ENCODE measurements at regions not wholly inside any gene's neighbourhood (a gene's known extent, or its start where the extent isn't known, plus 50 kb on each side); places are given as distances from the start of the nearest gene placed in this dataset.

- in situ Hi-C loops (cut with HindIII; ENCODE audit: low sequenced_read_pairs): no loop called here
Measured at GRCh38 chr5:107099506-107099905, 571.2 kb downstream of the EFNA5 start.

DNA sequence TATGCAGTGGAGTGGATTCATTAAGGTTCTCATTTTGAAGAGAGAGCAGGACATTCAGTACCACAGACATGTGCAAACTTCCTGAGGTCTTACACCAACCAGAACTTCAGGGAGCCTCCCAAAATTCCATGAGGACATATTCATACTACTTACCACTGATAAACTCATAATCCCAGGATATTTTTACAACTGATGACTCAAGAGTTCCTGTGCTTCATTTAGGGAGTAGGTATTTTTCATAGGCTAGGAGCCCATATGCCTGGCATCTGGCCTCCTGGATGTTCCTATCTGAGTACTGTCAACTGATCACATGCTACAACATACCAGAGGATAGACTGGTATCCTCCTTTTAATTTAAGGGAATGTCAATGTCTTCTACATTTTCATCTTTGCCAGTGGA lies 578.0 kb downstream of the EFNA5 start:
- in situ Hi-C loops (cut with HindIII; ENCODE audit: low sequenced_read_pairs): no loop called here

DNA sequence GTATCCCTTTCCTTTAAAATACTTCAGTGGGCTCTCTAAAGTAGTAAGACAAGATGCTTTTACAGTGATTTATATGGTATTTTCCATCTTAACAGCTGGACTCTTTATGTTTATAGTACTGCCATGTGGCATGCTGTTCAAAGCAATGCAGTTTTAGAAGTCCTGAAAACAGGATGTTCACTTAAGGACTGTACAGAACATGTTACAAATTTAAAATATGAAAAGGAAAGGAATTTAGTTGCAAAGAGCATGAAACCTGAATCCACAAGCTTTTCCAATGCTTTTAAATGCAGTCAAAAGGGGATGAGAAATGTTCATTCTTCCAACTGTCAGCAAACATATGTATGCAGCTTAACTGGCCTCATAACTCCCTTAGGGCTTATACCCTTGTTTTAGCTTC lies 580.2 kb downstream of the EFNA5 start:
- in situ Hi-C loops (cut with HindIII; ENCODE audit: low sequenced_read_pairs): no loop called here

DNA sequence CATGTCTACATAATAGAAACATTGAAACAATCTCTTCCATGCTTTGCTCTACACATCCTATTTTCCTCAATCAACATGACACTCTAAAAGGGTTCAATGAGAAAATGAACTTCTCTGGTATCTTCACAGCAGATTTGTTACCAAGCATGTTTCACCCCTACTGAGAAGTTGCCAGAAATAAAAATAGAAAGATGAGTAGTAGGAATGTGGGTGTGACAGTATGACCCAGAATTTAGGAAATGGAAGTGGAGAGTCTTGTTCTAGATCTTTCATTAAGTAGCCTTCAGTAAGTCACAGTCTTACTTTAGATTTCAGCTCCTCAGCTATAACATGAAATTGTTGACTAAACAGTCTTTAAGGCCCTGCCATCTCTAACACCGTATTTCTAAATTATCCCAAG lies 581.8 kb downstream of the EFNA5 start:
- in situ Hi-C loops (cut with HindIII; ENCODE audit: low sequenced_read_pairs): no loop called here

DNA sequence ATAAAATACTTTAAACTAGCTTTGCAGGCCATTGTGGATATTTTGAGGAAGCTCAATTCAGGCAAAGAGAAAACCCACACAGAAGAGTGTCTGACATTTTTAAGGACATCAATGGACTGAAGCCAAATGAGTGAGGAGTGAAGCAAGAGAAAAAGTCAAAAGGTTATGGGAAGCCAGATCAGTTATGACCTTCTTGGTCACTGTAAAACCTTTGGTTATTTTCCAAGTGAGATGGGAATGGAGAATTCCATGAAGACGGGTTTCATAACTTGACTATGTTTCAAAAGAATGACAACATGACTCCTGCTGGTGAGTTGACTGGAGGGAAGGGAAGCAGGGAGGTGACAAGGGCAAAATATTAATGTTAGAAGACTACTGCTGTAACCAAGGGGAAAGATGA lies 585.2 kb downstream of the EFNA5 start:
- in situ Hi-C loops (cut with HindIII; ENCODE audit: low sequenced_read_pairs): no loop called here

GRCh38 chr5:107074996-107075395 lies 595.7 kb downstream of the EFNA5 start:
- in situ Hi-C loops (cut with HindIII; ENCODE audit: low sequenced_read_pairs): no loop called here

- in situ Hi-C loops (cut with HindIII; ENCODE audit: low sequenced_read_pairs): no loop called here
Measured at GRCh38 chr5:107072967-107073366, 597.8 kb downstream of the EFNA5 start.

GRCh38 chr5:107072440-107072839 lies 598.3 kb downstream of the EFNA5 start:
- in situ Hi-C loops (cut with HindIII; ENCODE audit: low sequenced_read_pairs): no loop called here

GRCh38 chr5:107068782-107069181 lies 602.0 kb downstream of the EFNA5 start:
- in situ Hi-C loops (cut with HindIII; ENCODE audit: low sequenced_read_pairs): no loop called here

DNA sequence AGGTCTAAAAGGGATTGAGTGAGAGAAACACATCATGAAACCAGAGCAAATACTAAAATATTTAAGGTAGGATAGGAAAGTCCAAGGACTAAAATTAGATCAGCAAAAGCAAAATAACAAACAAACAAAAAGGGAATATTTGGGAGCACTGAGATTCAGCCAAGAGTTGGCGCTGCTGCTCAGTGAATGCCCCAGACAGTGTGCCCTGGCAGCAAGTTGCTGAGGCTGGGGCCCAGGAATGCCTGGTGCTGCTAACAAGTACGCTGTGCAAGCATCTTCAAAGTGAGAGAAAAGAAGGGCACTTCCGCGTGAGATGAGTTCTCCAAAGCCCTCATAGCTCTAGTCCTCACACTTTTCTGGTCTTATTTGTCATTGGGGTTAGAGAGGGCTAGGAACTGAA lies 603.3 kb downstream of the EFNA5 start:
- in situ Hi-C loops (cut with HindIII; ENCODE audit: low sequenced_read_pairs): no loop called here

DNA sequence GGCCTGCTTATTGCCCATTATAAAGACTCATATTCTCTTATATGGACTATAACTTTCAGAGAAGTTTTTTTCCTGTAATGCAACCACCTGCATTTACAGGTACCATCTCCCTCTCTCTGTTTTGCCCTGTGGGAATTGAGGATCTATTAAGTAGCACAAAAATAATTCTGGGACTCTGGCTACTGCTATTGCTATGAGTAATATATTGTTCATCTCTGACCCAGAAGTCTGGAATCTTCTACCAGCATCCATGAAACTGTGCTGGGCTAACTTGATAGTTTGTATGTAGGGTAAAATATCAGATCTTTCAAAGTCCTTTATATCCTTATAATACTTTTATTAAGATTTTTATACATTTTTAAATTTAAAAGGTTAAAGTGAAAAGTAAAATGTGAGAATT lies 607.2 kb downstream of the EFNA5 start:
- in situ Hi-C loops (cut with HindIII; ENCODE audit: low sequenced_read_pairs): no loop called here

DNA sequence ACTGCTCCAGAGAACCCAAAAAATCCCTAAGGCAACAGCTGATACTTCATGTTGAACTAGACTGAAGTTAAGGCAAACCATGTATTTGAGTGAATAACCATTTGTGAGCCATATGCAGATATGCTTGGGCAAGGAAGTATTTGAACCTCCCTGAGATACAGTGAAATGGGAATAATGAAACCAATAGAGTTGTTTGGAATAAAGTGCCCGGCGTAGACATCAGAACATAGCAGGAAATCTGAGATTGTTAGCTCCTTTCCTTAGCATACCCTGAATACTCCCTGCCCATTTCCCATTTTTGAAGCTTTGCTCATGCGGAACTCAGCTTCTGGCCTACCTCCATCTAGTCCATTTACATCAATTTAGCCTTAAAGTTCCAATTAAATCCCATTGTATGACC lies 611.9 kb downstream of the EFNA5 start:
- in situ Hi-C loops (cut with HindIII; ENCODE audit: low sequenced_read_pairs): no loop called here

- in situ Hi-C loops (cut with HindIII; ENCODE audit: low sequenced_read_pairs): no loop called here
Measured at GRCh38 chr5:107058235-107058634, 612.5 kb downstream of the EFNA5 start.

- in situ Hi-C loops (cut with HindIII; ENCODE audit: low sequenced_read_pairs): no loop called here
Measured at GRCh38 chr5:107056278-107056677, 614.5 kb downstream of the EFNA5 start.

DNA sequence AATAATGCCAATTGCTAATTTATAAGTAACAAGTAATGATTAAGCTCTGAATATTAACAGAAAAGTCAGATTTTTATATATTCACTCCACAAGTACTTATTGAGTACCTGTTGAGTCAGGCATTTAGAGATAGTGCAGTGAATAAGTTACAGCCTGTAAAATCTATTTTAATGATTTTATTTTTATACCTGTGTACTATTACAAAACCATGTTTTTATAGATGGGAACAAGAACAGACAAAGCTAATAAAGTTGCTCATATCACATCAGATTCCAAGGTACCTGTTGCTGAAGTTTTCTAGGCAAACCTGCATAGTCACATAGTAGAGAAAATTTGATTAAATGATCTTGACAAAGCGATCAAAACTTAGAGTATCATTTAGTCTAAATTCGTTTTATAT lies 623.7 kb downstream of the EFNA5 start:
- in situ Hi-C loops (cut with HindIII; ENCODE audit: low sequenced_read_pairs): no loop called here

GRCh38 chr5:107043665-107044064 lies 627.1 kb downstream of the EFNA5 start:
- in situ Hi-C loops (cut with HindIII; ENCODE audit: low sequenced_read_pairs): no loop called here

DNA sequence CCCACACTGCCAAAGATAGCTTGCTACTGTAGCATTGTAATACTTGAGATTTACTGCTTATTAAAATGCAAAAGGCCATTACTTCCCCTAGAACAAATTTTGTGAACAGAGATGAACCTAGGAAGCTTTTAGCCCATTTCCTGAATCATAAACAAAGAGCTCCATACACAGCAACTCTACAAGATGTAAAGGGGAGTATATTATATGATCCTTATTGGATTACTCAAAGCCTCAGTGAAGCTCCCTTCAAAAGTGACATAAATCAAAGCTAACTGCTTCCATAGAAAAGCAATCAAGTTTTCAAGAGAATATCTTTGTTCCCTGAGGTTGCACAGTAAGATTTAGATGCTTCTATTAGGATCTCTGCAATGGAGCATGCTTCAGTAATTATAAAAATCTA lies 629.8 kb downstream of the EFNA5 start:
- in situ Hi-C loops (cut with HindIII; ENCODE audit: low sequenced_read_pairs): no loop called here

DNA sequence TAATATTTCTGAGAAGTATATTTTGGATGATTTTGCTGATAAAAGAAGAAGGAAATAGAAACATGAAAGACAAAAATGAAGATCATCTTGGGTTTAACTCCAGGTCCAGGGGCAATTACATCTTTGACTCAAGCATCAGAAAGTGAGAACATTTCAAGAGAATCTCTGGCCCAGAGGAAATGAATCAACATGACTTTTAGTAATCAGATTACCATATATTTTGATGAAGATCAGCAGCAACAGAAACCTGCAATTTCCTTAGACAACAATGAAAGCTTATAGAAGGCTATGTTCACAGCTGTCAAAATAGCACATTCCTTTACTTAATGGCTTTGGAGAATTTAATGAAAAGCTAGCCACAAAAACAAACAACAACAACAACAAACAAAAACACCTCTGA lies 638.1 kb downstream of the EFNA5 start:
- in situ Hi-C loops (cut with HindIII; ENCODE audit: low sequenced_read_pairs): no loop called here

GRCh38 chr5:107028938-107029337 lies 641.8 kb downstream of the EFNA5 start:
- in situ Hi-C loops (cut with HindIII; ENCODE audit: low sequenced_read_pairs): no loop called here

DNA sequence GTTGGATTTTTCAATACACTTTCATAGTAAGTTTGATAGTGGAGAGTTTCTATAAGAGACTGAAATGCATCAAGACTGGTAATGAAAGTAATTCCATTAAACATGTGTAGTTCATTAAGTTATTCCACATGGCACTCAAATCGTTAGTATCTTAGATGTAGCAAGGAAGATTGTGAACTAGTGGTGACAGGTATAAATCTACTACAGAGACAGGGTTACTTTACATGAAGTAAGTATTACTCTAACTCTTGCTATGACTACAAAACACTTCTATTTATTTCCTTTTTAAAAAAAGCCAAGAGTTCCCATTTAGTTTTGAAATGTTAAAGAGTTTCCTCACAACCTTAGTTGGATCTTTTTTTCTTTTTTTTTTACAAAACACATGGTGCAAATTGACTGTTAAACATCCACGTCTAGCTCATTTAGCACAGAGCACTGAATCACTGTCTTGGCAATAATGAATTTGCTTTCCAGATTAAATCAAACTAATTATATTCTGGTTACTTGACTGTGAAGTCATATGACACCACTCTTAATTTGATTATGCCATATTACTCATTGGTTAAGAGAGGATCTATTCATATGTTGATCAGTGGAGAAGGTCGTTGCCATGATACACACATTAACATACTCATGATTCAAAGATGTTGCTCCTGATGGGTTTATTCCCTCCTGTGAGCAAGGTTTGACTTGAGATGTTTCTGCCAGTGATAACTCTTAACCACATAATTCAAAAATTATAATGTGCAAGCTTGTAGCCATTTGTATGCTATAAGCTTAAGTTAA lies 644.8 kb downstream of the EFNA5 start:
- in situ Hi-C loops (cut with HindIII; ENCODE audit: low sequenced_read_pairs): no loop called here

GRCh38 chr5:107023732-107024131 lies 647.0 kb downstream of the EFNA5 start:
- in situ Hi-C loops (cut with HindIII; ENCODE audit: low sequenced_read_pairs): no loop called here

- in situ Hi-C loops (cut with HindIII; ENCODE audit: low sequenced_read_pairs): no loop called here
Measured at GRCh38 chr5:107021575-107021974, 649.2 kb downstream of the EFNA5 start.

- in situ Hi-C loops (cut with HindIII; ENCODE audit: low sequenced_read_pairs): no loop called here
Measured at GRCh38 chr5:107020626-107021025, 650.1 kb downstream of the EFNA5 start.

All from endothelial cell of hepatic sinusoid (primary cell).